Hematopoietic multipotent progenitor cell (in vitro differentiated cells): ENCODE measurements at regions not wholly inside any gene's neighbourhood (a gene's known extent, or its start where the extent isn't known, plus 50 kb on each side); places are given as distances from the start of the nearest gene placed in this dataset.
"Not testable (repeated sequence)": the region's sequence is repeated elsewhere in the genome, so short reads cannot be mapped to it uniquely, and the experiment has no call there.

ENCODE experiments used
- DNase-seq, 3 donors: peaks; one replicate each; pipeline ENCODE4 v3.0.0-alpha.2; 2011 to 2015; ENCODE audit warnings: low read depth in 2 of 3, low spot score in 2 of 3

- no peak for DNase-seq
These were observed 305.0 kb downstream of the TYW1 start for GRCh38 chr7:67301667-67302066.

DNA sequence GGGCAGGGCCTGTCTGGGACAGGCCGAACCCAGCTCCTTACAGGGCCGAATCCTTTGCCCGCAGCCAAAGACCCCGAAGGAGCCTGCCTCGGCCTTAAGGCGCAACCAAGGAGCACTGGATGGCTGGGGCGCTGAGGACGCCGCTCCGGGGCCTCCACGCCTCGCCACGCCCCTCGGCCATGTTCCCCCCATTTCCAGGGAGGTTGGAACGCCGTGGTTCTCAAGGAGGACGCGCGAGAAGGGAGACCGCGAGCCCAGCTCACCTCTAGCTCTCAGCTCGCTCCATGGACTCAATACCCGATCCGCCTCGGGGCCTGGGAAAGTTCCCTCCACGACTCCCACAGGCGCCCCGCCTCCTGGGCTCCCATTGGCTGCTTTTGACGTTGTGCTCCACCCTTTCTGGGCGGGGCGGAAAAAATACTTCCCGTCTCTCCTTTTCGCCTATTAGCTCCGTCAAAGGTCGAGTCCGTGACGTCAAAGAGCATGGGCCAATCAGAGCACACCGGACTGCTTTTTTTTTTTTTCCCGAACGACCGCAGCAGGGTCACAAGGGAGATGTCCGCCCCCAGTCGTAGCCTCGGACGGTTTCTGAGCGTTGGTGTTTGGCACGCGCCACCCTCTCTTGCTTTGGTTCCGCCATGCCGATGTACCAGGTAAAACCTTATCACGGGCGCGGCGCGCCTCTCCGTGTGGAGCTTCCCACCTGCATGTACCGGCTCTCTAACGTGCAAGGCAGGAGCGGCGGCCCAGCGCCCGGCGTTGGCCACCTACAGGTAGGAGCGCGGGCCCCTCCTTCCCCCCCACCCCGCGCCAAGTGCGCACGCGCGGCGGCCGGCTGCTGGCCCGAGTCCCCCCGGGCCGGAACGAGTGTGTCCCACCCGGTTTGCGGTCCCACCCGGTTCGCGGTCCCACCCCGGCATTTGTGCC, 305.7 kb downstream of the TYW1 start:
- peak; percentile 93 to 100 (median 99) for DNase-seq

DNA sequence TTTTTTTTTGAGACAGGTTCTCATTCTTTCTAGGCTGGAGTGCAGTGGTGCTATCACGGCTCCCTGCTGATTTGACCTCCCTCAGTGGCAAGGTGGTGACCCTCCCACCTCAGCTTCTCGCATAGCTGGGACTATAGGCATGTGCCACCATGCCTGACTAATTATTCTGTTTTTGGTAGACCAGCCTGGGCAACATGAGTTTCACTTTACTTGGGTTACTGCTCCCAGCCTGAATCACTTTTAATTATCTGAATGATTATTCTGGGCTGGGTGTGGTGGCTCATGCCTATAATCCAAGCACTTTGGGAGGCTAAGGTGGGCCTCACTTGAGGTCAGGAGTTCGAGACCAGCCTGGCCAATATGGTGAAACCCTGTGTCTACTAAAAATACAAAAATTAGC, 308.2 kb downstream of the TYW1 start:
- DNase-seq, result not testable (repeated sequence)

GRCh38 chr7:67306331-67306730, 309.7 kb downstream of the TYW1 start:
- DNase-seq, result no peak

GRCh38 chr7:67309764-67310549, 313.3 kb downstream of the TYW1 start:
- DNase-seq, result no peak

DNA sequence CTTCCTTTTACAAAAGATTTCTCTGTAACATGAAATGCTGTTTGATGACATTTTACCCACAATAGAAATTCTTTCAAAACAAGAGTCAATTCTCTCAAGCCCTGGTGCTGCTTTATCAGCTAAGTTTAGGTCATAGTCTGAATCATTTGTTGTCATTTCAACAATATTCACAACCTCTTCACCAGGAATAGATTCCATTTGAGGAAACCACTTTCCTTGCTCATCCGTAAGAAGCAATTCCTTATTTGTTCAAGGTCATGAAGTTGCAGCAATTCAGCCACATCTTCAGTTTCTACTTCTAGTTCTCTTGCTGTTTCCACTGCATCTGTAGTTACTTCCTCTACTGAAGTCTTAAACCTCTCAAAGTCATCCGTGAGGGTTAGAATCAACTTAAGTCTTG, 315.3 kb downstream of the TYW1 start:
- no peak for DNase-seq

DNA sequence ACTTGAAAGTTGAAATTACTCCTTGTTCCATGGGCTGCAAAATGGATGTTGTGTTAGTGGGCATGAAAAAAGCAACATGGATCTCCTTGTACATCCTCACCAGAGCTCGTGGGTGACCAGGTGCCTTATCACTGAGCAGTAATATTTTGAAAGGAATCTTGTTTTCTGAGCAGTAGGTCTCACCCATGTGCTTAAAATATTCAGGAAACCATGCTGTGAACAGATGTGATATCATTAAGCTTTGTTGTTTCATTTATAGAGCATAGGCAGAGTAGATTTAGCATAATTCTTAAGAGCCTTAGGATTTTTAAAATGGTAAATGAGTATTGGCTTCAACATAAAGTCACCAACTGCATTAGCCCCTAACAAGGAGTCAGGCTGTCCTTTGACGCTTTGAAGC, 316.6 kb downstream of the TYW1 start:
- no peak for DNase-seq

DNA sequence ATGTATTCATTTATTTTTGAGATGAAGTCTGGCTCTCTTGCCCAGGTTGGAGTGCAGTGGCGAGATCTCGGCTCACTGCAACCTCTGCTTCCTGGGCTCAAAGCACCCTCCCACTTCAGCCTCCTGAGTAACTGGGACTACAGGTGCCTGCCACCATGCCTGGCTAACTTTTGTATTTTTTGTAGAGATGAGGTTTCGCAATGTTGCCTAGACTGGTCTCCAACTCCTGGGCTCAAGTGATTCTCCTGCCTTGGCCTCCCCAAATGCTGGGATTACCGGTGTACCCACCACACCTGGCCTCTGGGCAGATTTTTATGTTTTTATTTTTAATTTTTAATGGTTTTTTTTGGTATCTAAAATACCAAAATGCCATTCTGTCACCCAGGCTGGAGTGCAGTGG, 320.3 kb downstream of the TYW1 start:
- DNase-seq, result not testable (repeated sequence)

- DNase-seq, result not testable (repeated sequence)
These were observed 331.6 kb downstream of the TYW1 start for GRCh38 chr7:67328257-67328656.

DNA sequence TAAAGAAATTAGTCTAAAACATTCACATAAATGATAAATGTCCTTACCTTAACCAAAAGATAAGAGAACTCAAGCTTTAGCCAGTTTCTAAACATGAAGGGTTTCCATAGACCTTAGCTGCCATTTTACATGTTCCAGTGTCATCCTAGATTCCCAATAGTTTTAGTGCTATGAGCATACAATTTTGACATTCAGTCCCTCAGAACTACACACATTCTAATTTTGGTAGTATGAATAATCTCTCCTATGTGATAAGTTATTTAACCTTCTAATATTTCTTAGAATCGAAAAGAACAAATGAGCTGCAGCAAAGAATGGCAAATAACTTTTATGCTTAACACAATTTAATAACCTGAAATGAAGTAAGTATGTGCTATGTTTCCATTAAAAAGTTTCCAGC, 338.5 kb downstream of the TYW1 start:
- not testable (repeated sequence) for DNase-seq

- not testable (repeated sequence) for DNase-seq
These were observed 339.0 kb downstream of the TYW1 start for GRCh38 chr7:67335663-67336062.

DNA sequence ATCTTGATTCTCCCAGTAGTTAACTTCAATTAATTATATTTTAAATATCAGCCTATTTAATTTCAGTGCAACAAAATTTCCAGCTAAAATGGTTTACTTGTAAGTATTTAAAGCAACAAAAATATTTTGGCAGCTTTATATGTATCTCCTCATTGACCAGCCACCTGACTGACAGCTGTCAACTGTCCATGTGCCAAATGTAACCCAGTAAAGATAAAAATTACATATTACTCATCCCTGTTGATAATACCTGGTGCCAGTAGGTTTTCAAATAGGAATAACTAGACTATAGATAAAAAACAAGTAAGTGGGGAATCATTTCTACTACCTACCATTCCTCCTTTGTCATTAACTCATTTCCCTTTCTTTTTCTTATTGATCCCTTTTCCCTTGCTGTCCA, 341.9 kb downstream of the TYW1 start:
- not testable (repeated sequence) for DNase-seq

DNA sequence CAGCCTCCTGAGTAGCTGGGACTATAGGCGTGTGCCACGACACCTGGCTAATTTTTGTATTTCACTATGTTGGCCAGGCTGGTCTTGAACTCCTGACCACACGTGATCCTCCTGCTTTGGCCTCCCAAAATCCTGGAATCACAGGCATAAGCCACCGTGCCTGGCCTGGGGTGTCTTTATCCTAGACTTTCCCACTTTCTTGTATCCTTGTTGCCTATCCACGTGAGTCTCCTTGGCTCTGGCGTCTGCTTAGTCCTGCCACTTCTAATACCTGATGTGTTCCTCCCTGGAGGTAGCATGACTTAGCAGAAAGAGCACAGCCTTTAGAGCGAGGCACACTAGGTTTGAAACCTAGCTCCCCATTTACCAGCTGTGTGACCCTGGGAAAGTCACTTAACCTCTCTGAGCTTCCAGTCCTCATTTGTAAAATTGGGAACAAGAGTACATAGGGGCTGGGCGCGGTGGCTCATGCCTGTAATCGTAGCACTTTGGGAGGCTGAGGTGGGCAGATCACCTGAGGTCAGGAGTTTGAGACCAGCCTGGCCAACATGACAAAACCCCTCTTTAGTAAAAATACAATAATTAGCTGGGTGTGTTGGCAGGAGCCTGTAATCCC, 344.6 kb downstream of the TYW1 start:
- DNase-seq, result no peak

DNA sequence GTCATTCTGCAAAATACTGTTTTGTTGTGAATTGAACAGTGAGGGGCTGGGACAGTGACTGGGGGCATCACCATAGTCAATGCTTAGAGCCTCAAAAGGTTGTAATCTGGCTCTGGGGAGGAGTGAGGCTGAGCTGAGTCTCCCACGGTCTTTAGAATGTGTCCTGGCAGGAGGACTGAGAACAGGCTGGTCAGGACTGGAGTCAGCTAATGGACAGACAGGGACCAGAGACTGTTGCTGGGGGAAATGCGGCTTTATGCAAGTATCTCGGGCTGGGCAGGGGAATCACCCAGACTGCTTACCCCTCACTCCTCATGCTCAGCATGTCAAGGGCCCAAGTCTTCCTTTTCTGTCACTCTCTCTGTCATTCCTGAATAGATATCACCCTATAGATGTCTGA, 346.5 kb downstream of the TYW1 start:
- no peak for DNase-seq

DNA sequence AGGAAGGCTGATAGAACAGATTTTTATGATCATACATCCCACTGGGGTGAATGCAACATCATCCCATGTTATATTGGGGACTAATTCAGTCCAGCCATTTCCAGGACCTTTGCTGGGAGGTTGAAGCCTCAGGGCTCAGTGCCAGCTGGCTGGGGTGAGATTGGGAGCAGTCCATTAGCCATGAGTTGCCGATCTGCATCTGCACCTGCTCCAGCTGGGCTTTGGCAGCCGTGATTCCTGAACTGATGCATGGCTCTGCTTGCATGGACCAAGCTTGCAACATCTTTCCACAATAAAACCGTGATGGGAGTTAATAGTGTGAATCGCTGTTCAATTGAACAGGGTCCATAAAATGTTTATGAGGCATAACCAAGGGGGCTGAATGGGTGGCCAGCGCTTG, 346.9 kb downstream of the TYW1 start:
- DNase-seq, result no peak

DNA sequence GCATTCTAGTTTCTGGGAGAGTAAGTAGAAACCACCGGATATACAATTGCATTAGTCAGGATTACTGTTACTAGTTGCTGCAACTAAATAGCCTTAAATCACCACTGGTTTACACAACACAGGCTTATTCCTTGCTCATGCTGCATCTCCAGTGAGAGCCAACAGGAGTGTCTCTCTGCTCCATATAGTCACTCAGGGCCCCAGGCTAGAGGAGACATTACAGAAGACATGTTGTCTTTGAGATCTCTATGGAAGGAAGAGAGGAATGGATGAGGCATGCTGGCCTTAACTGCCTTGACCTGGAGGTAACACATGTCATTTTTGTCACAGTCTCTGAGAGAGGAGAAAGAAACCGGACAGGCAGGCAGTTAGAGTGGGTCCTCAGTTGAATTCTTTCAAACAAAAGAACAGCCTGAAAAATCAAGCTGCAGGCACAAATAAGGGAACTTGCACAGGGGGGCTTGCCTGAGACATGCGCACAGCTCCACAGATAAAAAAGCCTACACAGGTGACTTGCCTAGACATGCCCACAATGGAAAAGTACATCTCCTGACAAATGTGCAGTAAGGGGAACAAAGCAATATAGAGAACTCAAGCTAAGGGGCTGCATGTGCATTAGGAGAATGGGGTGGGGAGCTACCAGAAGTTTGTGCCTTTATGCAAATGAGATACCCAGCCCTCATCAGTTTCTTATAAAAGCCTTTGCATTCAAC, 348.0 kb downstream of the TYW1 start:
- no peak for DNase-seq

DNA sequence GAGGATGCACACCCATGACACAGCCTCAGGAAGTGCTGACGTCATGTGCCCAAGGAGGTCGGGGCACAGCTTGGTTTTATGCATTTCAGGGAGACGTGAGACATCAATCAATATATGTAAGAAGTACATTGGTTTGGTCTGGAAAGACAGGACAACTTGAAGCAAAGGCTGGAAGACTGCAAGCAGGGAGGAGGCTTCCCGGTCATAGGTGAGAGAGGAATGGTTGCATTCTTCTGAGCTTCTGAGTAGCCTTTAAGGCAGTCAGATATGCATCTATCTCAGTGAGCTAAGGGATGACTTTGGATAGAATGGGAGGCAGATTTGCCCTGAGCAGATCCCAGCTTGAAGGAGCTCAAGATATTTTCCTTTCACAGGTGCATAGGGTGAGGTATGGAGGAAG, 349.5 kb downstream of the TYW1 start:
- DNase-seq, result no peak

- no peak for DNase-seq
These were observed 350.2 kb downstream of the TYW1 start for GRCh38 chr7:67346876-67347275.

DNA sequence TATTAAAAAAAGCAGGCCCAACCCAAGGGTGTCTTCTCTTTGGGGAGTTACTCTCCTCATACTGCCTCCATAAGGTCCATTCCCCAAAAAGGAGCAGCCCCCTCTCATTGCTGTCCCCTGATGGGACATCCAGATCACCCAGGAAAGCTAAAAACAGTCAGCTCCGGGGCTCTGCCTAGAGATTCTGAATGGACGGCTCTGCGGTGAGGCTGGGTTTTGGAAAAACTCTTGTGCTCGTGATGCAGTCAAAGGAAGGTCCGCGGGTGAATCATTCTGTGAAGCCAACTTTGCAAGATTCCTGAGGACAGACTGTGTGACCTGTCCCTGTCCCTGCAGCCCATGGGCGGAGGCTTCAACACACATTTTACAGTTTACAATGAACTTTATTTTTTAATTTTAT, 351.5 kb downstream of the TYW1 start:
- DNase-seq, result no peak

GRCh38 chr7:67357653-67358052, 361.0 kb downstream of the TYW1 start:
- not testable (repeated sequence) for DNase-seq

DNA sequence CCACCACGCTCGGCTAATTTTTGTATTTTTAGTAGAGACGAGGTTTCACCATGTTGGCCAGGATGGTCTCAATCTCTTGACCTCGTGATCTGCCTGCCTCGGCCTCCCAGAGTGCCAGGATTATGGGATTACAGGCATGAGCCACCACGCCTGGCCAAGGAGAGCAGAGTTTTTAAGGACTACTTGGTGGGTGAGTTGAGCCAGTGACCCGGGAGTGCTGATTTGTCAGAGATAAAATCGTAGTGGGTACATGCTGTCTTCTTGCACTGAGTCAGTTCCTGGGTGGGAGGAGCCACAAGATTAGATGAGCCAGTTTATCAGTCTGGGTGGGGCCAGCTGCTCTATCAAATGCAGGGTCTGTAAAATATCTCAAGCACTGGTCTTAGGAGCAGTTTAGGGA, 361.7 kb downstream of the TYW1 start:
- not testable (repeated sequence) for DNase-seq
